ENCODE measurements at regions not wholly inside any gene's neighbourhood (a gene's known extent, or its start where the extent isn't known, plus 50 kb on each side); places are given as distances from the start of the nearest gene placed in this dataset.

GRCh38 chr7:96770758-96771157 is 61.1 kb upstream of the SEM1 start:
- no peak for TF ChIP-seq EGR1 (IDR thresholded peaks at IDR 0.05; ENCODE audit: low read depth in 2 of 2)
- no peak for TF ChIP-seq NR2F2 (IDR thresholded peaks at IDR 0.05)
- TF ChIP-seq GABPA (IDR thresholded peaks at IDR 0.05 in 1 of 2, conservative IDR thresholded peaks at IDR 0.05 in 1 of 2): no peak
- TF ChIP-seq JUND (IDR thresholded peaks at IDR 0.05): no peak
- TF ChIP-seq ZBTB33 (IDR thresholded peaks at IDR 0.05): no peak
- TF ChIP-seq HNF4G (IDR thresholded peaks at IDR 0.05): no peak
- TF ChIP-seq MAX (IDR thresholded peaks at IDR 0.05): no peak
- TF ChIP-seq FOXA1 (IDR thresholded peaks at IDR 0.05): no peak
- no peak for TF ChIP-seq RXRA (IDR thresholded peaks at IDR 0.05)
- TF ChIP-seq YY1 (IDR thresholded peaks at IDR 0.05): no peak
- no peak for TF ChIP-seq TAF1 (conservative IDR thresholded peaks at IDR 0.05)
- TF ChIP-seq ATF3 (IDR thresholded peaks at IDR 0.05): no peak
- TF ChIP-seq FOXA2 (IDR thresholded peaks at IDR 0.05): no peak
- TF ChIP-seq HNF4A (conservative IDR thresholded peaks at IDR 0.05): no peak
- no peak overlapping the region for H3K4me3 ChIP-seq (ENCODE audit: low read depth in 1 of 3, low read length in 3 of 3)
- H3K9me3 ChIP-seq (ENCODE audit: control insufficient read depth in 4 of 4, low read length in 3 of 4): no peaks in the 10 kb centered on the region
- no peaks in the 10 kb centered on the region for H3K4me1 ChIP-seq (ENCODE audit: control insufficient read depth in 4 of 4, insufficient read depth in 4 of 4, low read length in 3 of 4)
- no peaks in the 10 kb centered on the region for H3K27me3 ChIP-seq (ENCODE audit: control insufficient read depth in 4 of 4, insufficient read depth in 4 of 4, low read length in 3 of 4)
- no peaks in the 10 kb centered on the region for H3K36me3 ChIP-seq (ENCODE audit: control insufficient read depth in 4 of 4, insufficient read depth in 3 of 4, low read depth in 1 of 4, low read length in 3 of 4)
- H3K9ac ChIP-seq (ENCODE audit: low read depth in 1 of 2, low read length in 2 of 2): no peak overlapping the region
- DNase-seq (ENCODE audit: low spot score): no peak
- 72% methylated on average over 5 of the region's 5 CpGs for WGBS
- H3K27ac ChIP-seq (ENCODE audit: low read depth in 1 of 2, low read length in 2 of 2): no peak overlapping the region

GRCh38 chr7:96772139-96772694 is 62.6 kb upstream of the SEM1 start:
- Histone ChIP-seq H3K27ac (ENCODE audit: low read depth in 1 of 2, low read length in 2 of 2) (no peak overlapping the region), H3K9me3 (ENCODE audit: control insufficient read depth in 4 of 4, low read length in 3 of 4) (no peaks in the 10 kb centered on the region), H3K4me3 (ENCODE audit: low read depth in 1 of 3, low read length in 3 of 3) (no peak overlapping the region), H3K9ac (ENCODE audit: low read depth in 1 of 2, low read length in 2 of 2) (no peak overlapping the region), H3K4me1 (ENCODE audit: control insufficient read depth in 4 of 4, insufficient read depth in 4 of 4, low read length in 3 of 4) (no peaks in the 10 kb centered on the region), H3K36me3 (ENCODE audit: control insufficient read depth in 4 of 4, insufficient read depth in 3 of 4, low read depth in 1 of 4, low read length in 3 of 4) (no peaks in the 10 kb centered on the region), H3K27me3 (ENCODE audit: control insufficient read depth in 4 of 4, insufficient read depth in 4 of 4, low read length in 3 of 4) (no peaks in the 10 kb centered on the region)
- WGBS: 67% methylated on average over 6 of the region's 6 CpGs
- no peak for DNase-seq (ENCODE audit: low spot score)
- no peak for TF ChIP-seq MAX (IDR thresholded peaks at IDR 0.05)
- TF ChIP-seq RAD21 (IDR thresholded peaks at IDR 0.05): no peak
- TF ChIP-seq SP1 (IDR thresholded peaks at IDR 0.05): no peak
- no peak for TF ChIP-seq YY1 (IDR thresholded peaks at IDR 0.05)
- TF ChIP-seq FOXA2 (IDR thresholded peaks at IDR 0.05): no peak
- TF ChIP-seq NR2F2 (IDR thresholded peaks at IDR 0.05): no peak
- TF ChIP-seq JUND (IDR thresholded peaks at IDR 0.05): no peak
- TF ChIP-seq ZBTB33 (IDR thresholded peaks at IDR 0.05): no peak
- TF ChIP-seq REST (IDR thresholded peaks at IDR 0.05): no peak
- no peak for TF ChIP-seq CTCF (IDR thresholded peaks at IDR 0.05; ENCODE audit: low read depth, low read length, missing input control)
- TF ChIP-seq FOXA1 (IDR thresholded peaks at IDR 0.05): no peak
